Neuronal stem cell (in vitro differentiated cells): ENCODE measurements at regions not wholly inside any gene's neighbourhood (a gene's known extent, or its start where the extent isn't known, plus 50 kb on each side); places are given as distances from the start of the nearest gene placed in this dataset.

Source experiments
- DNase-seq: peaks from one replicate; pipeline ENCODE4 v3.0.0-alpha.2; 2013; ENCODE audit warnings: low spot score
- H2AFZ ChIP-seq: one replicate; pipeline ENCODE4 v1.6.1; 2013; ENCODE audit warnings: mild to moderate bottlenecking, low read length, inconsistent platforms
- H2AK5ac ChIP-seq: 2 replicates; pipeline ENCODE4 v1.6.1; 2013; ENCODE audit warnings: low read depth, mild to moderate bottlenecking, inconsistent platforms, low read length, moderate library complexity, mixed read lengths
- H2BK120ac ChIP-seq: 2 replicates; pipeline ENCODE4 v1.6.1; 2013; ENCODE audit warnings: low read depth, mild to moderate bottlenecking, inconsistent platforms, low read length, moderate library complexity, mixed read lengths
- H2BK12ac ChIP-seq: one replicate; pipeline ENCODE4 v1.6.1; 2013; ENCODE audit warnings: low read length, inconsistent platforms
- H2BK15ac ChIP-seq: 2 replicates; pipeline ENCODE4 v1.6.1; 2013; ENCODE audit warnings: mild to moderate bottlenecking, low read length, inconsistent platforms, mixed read lengths
- H2BK5ac ChIP-seq: one replicate; pipeline ENCODE4 v1.6.1; 2013; ENCODE audit warnings: inconsistent platforms, mild to moderate bottlenecking, low read length, moderate library complexity
- H3K14ac ChIP-seq: one replicate; pipeline ENCODE4 v1.6.1; 2013; ENCODE audit warnings: low read length, inconsistent platforms
- H3K18ac ChIP-seq: 2 replicates; pipeline ENCODE4 v1.6.1; 2013; ENCODE audit warnings: low read length, inconsistent platforms
- H3K23ac ChIP-seq: 2 replicates; pipeline ENCODE4 v1.6.1; 2013; ENCODE audit warnings: low read depth, mild to moderate bottlenecking, mixed read lengths, low read length, inconsistent platforms; ENCODE audit not compliant: poor library complexity
- H3K27ac ChIP-seq: replicated peaks from 3 replicates; pipeline ENCODE4 v1.5.1; 2013; ENCODE audit warnings: low read length, inconsistent platforms
- H3K27me3 ChIP-seq, 3 experiments: 2 replicates each; pipeline ENCODE4 v1.6.1; 2013; ENCODE audit warnings: low read length in 3 of 3, mild to moderate bottlenecking in 2 of 3, inconsistent platforms in 1 of 3, low read depth in 1 of 3, mixed read lengths in 1 of 3, moderate library complexity in 1 of 3; ENCODE audit not compliant: control insufficient read depth in 3 of 3, insufficient read depth in 3 of 3
- H3K36me3 ChIP-seq, 2 donors: replicated peaks in 1 of 2; 2 replicates each; pipeline ENCODE4 v1.6.1; 2013; ENCODE audit warnings: low read length in 2 of 2; ENCODE audit not compliant: control insufficient read depth in 2 of 2, insufficient read depth in 2 of 2
- H3K4ac ChIP-seq: 2 replicates; pipeline ENCODE4 v1.6.1; 2013; ENCODE audit warnings: inconsistent platforms, mild to moderate bottlenecking, low read length, moderate library complexity
- H3K4me1 ChIP-seq, 2 donors: 1 replicate in 1 of 2; 2 replicates in 1 of 2; pipeline ENCODE4 v1.6.1; 2013; ENCODE audit warnings: low read length in 2 of 2, low read depth in 1 of 2; ENCODE audit not compliant: control insufficient read depth in 2 of 2, insufficient read depth in 1 of 2
- H3K4me2 ChIP-seq: one replicate; pipeline ENCODE4 v1.6.1; 2013; ENCODE audit warnings: mild to moderate bottlenecking, low read length, inconsistent platforms; ENCODE audit not compliant: insufficient read depth, poor library complexity, severe bottlenecking
- H3K4me3 ChIP-seq, 2 donors: 2 replicates each; pipeline ENCODE4 v1.5.1; 2013; ENCODE audit warnings: low read length in 2 of 2, mild to moderate bottlenecking in 2 of 2, inconsistent platforms in 1 of 2, moderate library complexity in 1 of 2
- H3K79me1 ChIP-seq: one replicate; pipeline ENCODE4 v1.6.1; 2013; ENCODE audit warnings: low read depth, mild to moderate bottlenecking, inconsistent platforms, low read length, moderate library complexity
- H3K9ac ChIP-seq: one replicate; pipeline ENCODE4 v1.6.1; 2013; ENCODE audit warnings: mild to moderate bottlenecking, low read depth, low read length, inconsistent platforms; ENCODE audit not compliant: poor library complexity
- H3K9me3 ChIP-seq, 2 donors: replicated peaks in 1 of 2; 2 replicates each; pipeline versions ENCODE3 to v1.6.1; 2013; ENCODE audit warnings: low read length in 2 of 2, mild to moderate bottlenecking in 2 of 2, inconsistent platforms in 1 of 2, low read depth in 1 of 2, mixed read lengths in 1 of 2, moderate library complexity in 1 of 2; ENCODE audit not compliant: control insufficient read depth in 2 of 2, insufficient read depth in 1 of 2
- H4K8ac ChIP-seq: one replicate; pipeline ENCODE4 v1.6.1; 2013; ENCODE audit warnings: low read depth, mild to moderate bottlenecking, inconsistent platforms, low read length, moderate library complexity
- H4K91ac ChIP-seq: one replicate; pipeline ENCODE4 v1.6.1; 2013; ENCODE audit warnings: low read length, low read depth, mild to moderate bottlenecking, inconsistent platforms; ENCODE audit not compliant: poor library complexity
- WGBS, 2 donors: extraction: QIAGEN DNeasy Blood & Tissue Kit; methylation state at CpG; one replicate each; pipeline ENCODE4 v1.1.7; 2013; ENCODE audit warnings: missing lambda C conversion rate in 2 of 2, mixed read lengths in 1 of 2; ENCODE audit not compliant: insufficient read length in 2 of 2, insufficient replicate concordance in 1 of 2; ENCODE audit errors: extremely low coverage in 2 of 2; 5-methylcytosine and 5-hydroxymethylcytosine counted together

GRCh38 chr3:148319161-148319915 lies 378.4 kb upstream of the AGTR1 start:
- H3K79me1 ChIP-seq = no peaks in the 10 kb centered on the region
- no peak overlapping the region for H3K23ac ChIP-seq
- H2BK12ac ChIP-seq = no peak overlapping the region
- no peak overlapping the region for H2BK120ac ChIP-seq
- H3K4me3 ChIP-seq = no peak overlapping the region
- H3K18ac ChIP-seq = no peak overlapping the region
- DNase-seq = no peak
- no peak overlapping the region for H3K14ac ChIP-seq
- H4K91ac ChIP-seq = no peak overlapping the region
- no peaks in the 10 kb centered on the region for H3K36me3 ChIP-seq
- H3K9me3 ChIP-seq = no peaks in the 10 kb centered on the region
- no peak overlapping the region for H2AK5ac ChIP-seq
- no peak overlapping the region for H2AFZ ChIP-seq
- no peak overlapping the region for H2BK5ac ChIP-seq
- no peaks in the 10 kb centered on the region for H3K4me1 ChIP-seq
- H3K4me2 ChIP-seq = no peak overlapping the region
- no peak overlapping the region for H3K4ac ChIP-seq
- H4K8ac ChIP-seq = no peak overlapping the region
- no peak overlapping the region for H3K9ac ChIP-seq
- WGBS, 2 donors = no CpG with 5 or more reads among the region's 7 CpGs
- H2BK15ac ChIP-seq = no peak overlapping the region
- no peaks in the 10 kb centered on the region for H3K27me3 ChIP-seq
- H3K27ac ChIP-seq = no peak overlapping the region

GRCh38 chr3:148319960-148320359 lies 377.7 kb upstream of the AGTR1 start:
- H3K18ac ChIP-seq = no peak overlapping the region
- no CpG with 5 or more reads among the region's 2 CpGs for WGBS, 2 donors

GRCh38 chr3:148329481-148330235 lies 368.0 kb upstream of the AGTR1 start:
- H3K27me3 ChIP-seq = no peaks in the 10 kb centered on the region
- no peak overlapping the region for H3K27ac ChIP-seq
- no peak overlapping the region for H3K14ac ChIP-seq
- H3K9me3 ChIP-seq = peaks cover 0 to 12% of the 10 kb centered on the region in 2 donors
- H3K9ac ChIP-seq = no peak overlapping the region
- H3K4me2 ChIP-seq = no peak overlapping the region
- no peak overlapping the region for H2BK120ac ChIP-seq
- no peak overlapping the region for H3K23ac ChIP-seq
- no peak overlapping the region for H4K8ac ChIP-seq
- no peaks in the 10 kb centered on the region for H3K36me3 ChIP-seq
- peaks cover 3 to 30% of the 10 kb centered on the region in 2 donors for H3K4me1 ChIP-seq
- H2BK12ac ChIP-seq = no peak overlapping the region
- no peak overlapping the region for H3K4ac ChIP-seq
- DNase-seq = no peak
- no peak overlapping the region for H4K91ac ChIP-seq
- H2BK15ac ChIP-seq = no peak overlapping the region
- no peak overlapping the region for H3K4me3 ChIP-seq
- no peaks in the 10 kb centered on the region for H3K79me1 ChIP-seq
- no peak overlapping the region for H2BK5ac ChIP-seq
- WGBS, 2 donors = 100% methylated on average over 1 of the region's 4 CpGs; no CpG with 5 or more reads in 1 of the 2 donors
- no peak overlapping the region for H3K18ac ChIP-seq
- H2AK5ac ChIP-seq = no peak overlapping the region
- H2AFZ ChIP-seq = peak overlapping the region; percentile 43

More at GRCh38 chr3:148319960-148320359, 377.7 kb upstream of the AGTR1 start:
- no peak overlapping the region for H2AFZ ChIP-seq
- no peak overlapping the region for H2AK5ac ChIP-seq
- H3K4me3 ChIP-seq = no peak overlapping the region
- no peaks in the 10 kb centered on the region for H3K36me3 ChIP-seq
- no peak overlapping the region for H3K23ac ChIP-seq
- no peaks in the 10 kb centered on the region for H3K9me3 ChIP-seq
- H2BK12ac ChIP-seq = no peak overlapping the region
- H3K27me3 ChIP-seq = no peaks in the 10 kb centered on the region
- H4K91ac ChIP-seq = no peak overlapping the region
- H3K9ac ChIP-seq = no peak overlapping the region
- no peak overlapping the region for H3K4ac ChIP-seq
- H2BK15ac ChIP-seq = no peak overlapping the region
- no peak overlapping the region for H2BK120ac ChIP-seq
- no peak overlapping the region for H2BK5ac ChIP-seq
- no peaks in the 10 kb centered on the region for H3K79me1 ChIP-seq
- H4K8ac ChIP-seq = no peak overlapping the region
- H3K4me2 ChIP-seq = no peak overlapping the region
- DNase-seq = no peak
- H3K27ac ChIP-seq = no peak overlapping the region
- H3K14ac ChIP-seq = no peak overlapping the region
- no peaks in the 10 kb centered on the region for H3K4me1 ChIP-seq

- H3K4me2 ChIP-seq = no peak overlapping the region
- no peak overlapping the region for H2BK5ac ChIP-seq
- no peak overlapping the region for H2BK12ac ChIP-seq
- H2BK120ac ChIP-seq = no peak overlapping the region
- H2AFZ ChIP-seq = peak overlapping the region; percentile 43
- no peak overlapping the region for H3K27ac ChIP-seq
- H4K8ac ChIP-seq = no peak overlapping the region
- H4K91ac ChIP-seq = no peak overlapping the region
- H2AK5ac ChIP-seq = no peak overlapping the region
- no peak overlapping the region for H3K4me3 ChIP-seq
- no CpG with 5 or more reads among the region's 4 CpGs for WGBS, 2 donors
- no peaks in the 10 kb centered on the region for H3K79me1 ChIP-seq
- H3K4me1 ChIP-seq = peaks cover 3 to 30% of the 10 kb centered on the region in 2 donors
- H3K23ac ChIP-seq = no peak overlapping the region
- H3K9me3 ChIP-seq = peaks cover 0 to 9% of the 10 kb centered on the region in 2 donors
- no peak for DNase-seq
- H3K18ac ChIP-seq = no peak overlapping the region
- H3K27me3 ChIP-seq = no peaks in the 10 kb centered on the region
- H3K14ac ChIP-seq = no peak overlapping the region
- no peaks in the 10 kb centered on the region for H3K36me3 ChIP-seq
- H2BK15ac ChIP-seq = no peak overlapping the region
- no peak overlapping the region for H3K9ac ChIP-seq
- H3K4ac ChIP-seq = no peak overlapping the region
These were observed 367.2 kb upstream of the AGTR1 start for GRCh38 chr3:148330542-148330941.
